RWPE1 (cell line): ENCODE measurements at regions not wholly inside any gene's neighbourhood (a gene's known extent, or its start where the extent isn't known, plus 50 kb on each side); places are given as distances from the start of the nearest gene placed in this dataset.

Experiments used
- CTCF ChIA-PET: fragments of 350-600 bp; sonication (Branson Sonifier 250); formaldehyde crosslinking; extraction: SDS; loops from one replicate; lab custom pipeline; 2021; lab: Yijun Ruan, JAX
- POLR2A ChIA-PET: fragments of 400-600 bp; formaldehyde crosslinking; extraction: SDS; loops from one replicate; lab custom pipeline; 2020; ENCODE audit warnings: antibody characterized with exemption; ENCODE audit not compliant: low non-redundant PET; lab: Yijun Ruan, JAX
- DNase-seq: peaks from one replicate; pipeline ENCODE4 v3.0.0; 2012; ENCODE audit warnings: low spot score
- H3K27ac ChIP-seq: fragments of 450-650 bp; 2 replicates; pipeline ENCODE4 v1.5.1; 2017
- CTCF ChIP-seq: fragments of 450-650 bp; conservative IDR thresholded peaks from 2 replicates; pipeline ENCODE4 v1.5.1; 2017; ENCODE audit warnings: low read depth, mild to moderate bottlenecking

GRCh38 chr14:44369401-44370123 is 137.5 kb downstream of the FSCB start:
- TF ChIP-seq CTCF: no peak
- no peak for DNase-seq
- H3K27ac ChIP-seq: no peak overlapping the region
- POLR2A ChIA-PET: no interaction called here
- CTCF ChIA-PET: no interaction called here

- TF ChIP-seq CTCF: no peak
- no peak overlapping the region for H3K27ac ChIP-seq
- DNase-seq: no peak
- POLR2A ChIA-PET: no interaction called here
- CTCF ChIA-PET: no interaction called here
These were observed 146.0 kb downstream of the FSCB start for GRCh38 chr14:44361083-44361482.

- no peak for DNase-seq
- CTCF ChIA-PET: no interaction called here
- POLR2A ChIA-PET: no interaction called here
- H3K27ac ChIP-seq: no peak overlapping the region
- TF ChIP-seq CTCF: no peak
These were observed 153.3 kb downstream of the FSCB start for GRCh38 chr14:44353805-44354204.

DNA sequence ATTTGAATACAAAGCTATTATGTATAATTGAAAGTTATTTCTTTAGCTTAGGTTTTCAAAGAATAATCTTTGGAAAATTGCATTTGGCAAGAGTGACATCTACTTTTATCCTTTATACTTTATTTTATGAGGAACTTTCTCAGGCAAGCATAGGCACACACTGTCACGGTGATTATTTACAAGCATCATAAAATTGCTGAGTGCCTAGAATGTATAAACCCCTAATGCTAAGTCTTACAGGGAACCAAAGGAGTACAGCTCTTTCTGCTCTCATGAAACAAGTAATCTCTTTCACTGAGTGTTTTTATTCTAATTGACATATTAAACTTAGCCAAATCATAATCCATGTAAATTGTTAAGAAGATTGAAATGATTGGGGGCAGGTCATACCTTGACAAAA is 154.9 kb downstream of the FSCB start:
- H3K27ac ChIP-seq: no peak overlapping the region
- CTCF ChIA-PET: no interaction called here
- no peak for TF ChIP-seq CTCF
- POLR2A ChIA-PET: no interaction called here
- DNase-seq: no peak

DNA sequence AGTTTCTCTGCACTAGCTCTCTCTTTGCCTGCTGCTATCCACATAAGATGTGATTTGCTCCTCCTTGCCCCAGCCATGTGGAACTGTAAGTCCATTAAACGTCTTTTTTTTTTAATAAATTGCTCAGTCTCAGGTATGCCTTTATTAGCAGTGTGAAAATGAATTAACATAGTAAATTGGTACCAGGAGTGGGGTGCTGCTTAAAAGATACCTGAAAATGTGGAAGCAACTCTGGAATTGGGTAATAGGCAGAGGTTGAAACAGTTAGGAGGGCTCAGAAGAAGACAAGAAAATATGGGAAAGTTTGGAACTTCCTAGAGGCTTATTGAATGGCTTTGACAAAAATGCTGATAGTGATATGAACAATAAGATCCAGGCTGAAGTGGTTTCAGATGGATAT is 159.8 kb downstream of the FSCB start:
- no peak for DNase-seq
- TF ChIP-seq CTCF: no peak
- no peak overlapping the region for H3K27ac ChIP-seq
- POLR2A ChIA-PET: no interaction called here
- CTCF ChIA-PET: no interaction called here

- no peak overlapping the region for H3K27ac ChIP-seq
- ChIA-PET CTCF (interaction anchor here (0.6 kb wide), 1 partner anchor 382 kb away, joined by 5 read pairs; no protein-coding TSS in a partner anchor), POLR2A (no interaction called here)
- no peak for TF ChIP-seq CTCF
- no peak for DNase-seq
These were observed 166.0 kb downstream of the FSCB start for GRCh38 chr14:44341116-44341515.
